ENCODE measurements at regions not wholly inside any gene's neighbourhood (a gene's known extent, or its start where the extent isn't known, plus 50 kb on each side); places are given as distances from the start of the nearest gene placed in this dataset.

- Histone ChIP-seq H3K9me3 (ENCODE audit: control insufficient read depth, low read length) (no peaks in the 10 kb centered on the region), H3K4me3 (ENCODE audit: low read depth, low read length) (no peak overlapping the region), H3K36me3 (ENCODE audit: control insufficient read depth, insufficient read depth, low read length) (no peaks in the 10 kb centered on the region), H3K27me3 (ENCODE audit: control insufficient read depth, insufficient read depth, low read length) (no peaks in the 10 kb centered on the region), H2AFZ (no peak overlapping the region), H3K27ac (no peak overlapping the region), H3K4me1 (peaks cover 4% of the 10 kb centered on the region), H3K79me2 (no peaks in the 10 kb centered on the region), H3K4me2 (ENCODE audit: low read length) (no peak overlapping the region), H3K9ac (no peak overlapping the region)
- TF ChIP-seq, protein P1, sequence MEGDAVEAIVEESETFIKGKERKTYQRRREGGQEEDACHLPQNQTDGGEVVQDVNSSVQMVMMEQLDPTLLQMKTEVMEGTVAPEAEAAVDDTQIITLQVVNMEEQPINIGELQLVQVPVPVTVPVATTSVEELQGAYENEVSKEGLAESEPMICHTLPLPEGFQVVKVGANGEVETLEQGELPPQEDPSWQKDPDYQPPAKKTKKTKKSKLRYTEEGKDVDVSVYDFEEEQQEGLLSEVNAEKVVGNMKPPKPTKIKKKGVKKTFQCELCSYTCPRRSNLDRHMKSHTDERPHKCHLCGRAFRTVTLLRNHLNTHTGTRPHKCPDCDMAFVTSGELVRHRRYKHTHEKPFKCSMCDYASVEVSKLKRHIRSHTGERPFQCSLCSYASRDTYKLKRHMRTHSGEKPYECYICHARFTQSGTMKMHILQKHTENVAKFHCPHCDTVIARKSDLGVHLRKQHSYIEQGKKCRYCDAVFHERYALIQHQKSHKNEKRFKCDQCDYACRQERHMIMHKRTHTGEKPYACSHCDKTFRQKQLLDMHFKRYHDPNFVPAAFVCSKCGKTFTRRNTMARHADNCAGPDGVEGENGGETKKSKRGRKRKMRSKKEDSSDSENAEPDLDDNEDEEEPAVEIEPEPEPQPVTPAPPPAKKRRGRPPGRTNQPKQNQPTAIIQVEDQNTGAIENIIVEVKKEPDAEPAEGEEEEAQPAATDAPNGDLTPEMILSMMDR (IDR thresholded peaks at IDR 0.05), result no peak
Observed at GRCh38 chr2:16256601-16257321, 316.4 kb downstream of the MYCN start.

GRCh38 chr2:16255120-16255519 lies 314.8 kb downstream of the MYCN start:
- Histone ChIP-seq H2AFZ (no peak overlapping the region), H3K36me3 (ENCODE audit: control insufficient read depth, insufficient read depth, low read length) (no peaks in the 10 kb centered on the region)

DNA sequence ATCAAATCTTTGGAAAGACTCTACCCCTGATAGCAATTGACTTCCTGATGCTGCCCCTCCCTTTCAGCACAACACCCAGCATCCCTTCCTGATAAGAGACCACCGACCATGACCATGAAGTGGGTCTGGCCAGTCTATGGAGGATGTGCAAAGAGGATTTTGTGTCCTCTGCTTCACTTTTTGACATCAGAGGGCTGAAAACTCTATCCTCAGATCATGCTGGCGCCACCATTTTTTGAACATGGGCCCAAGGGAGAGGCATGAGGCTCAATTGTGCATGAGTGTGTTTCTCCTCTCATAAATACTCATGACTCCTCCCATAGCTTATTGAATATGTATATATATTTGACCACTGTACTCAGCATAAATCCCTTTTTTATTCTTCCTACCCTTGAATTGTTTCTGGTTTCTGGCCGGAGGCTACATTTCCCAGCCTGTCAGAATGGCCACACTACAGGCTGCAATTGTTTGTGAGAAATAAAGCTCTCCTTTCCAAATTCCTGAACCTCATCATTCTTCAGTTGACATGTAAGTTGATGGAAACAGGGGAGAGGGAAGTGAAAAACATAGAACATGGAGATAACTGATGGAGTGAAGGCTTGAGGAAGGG lies 314.1 kb downstream of the MYCN start:
- TF ChIP-seq, protein P1 (IDR thresholded peaks at IDR 0.05), result no peak
- no peak overlapping the region for H3K9ac ChIP-seq
- H3K4me3 ChIP-seq (ENCODE audit: low read depth, low read length), result no peak overlapping the region
- no peak overlapping the region for H2AFZ ChIP-seq
- no peak overlapping the region for H3K4me2 ChIP-seq (ENCODE audit: low read length)
- H3K27me3 ChIP-seq (ENCODE audit: control insufficient read depth, insufficient read depth, low read length), result no peaks in the 10 kb centered on the region
- H3K36me3 ChIP-seq (ENCODE audit: control insufficient read depth, insufficient read depth, low read length), result no peaks in the 10 kb centered on the region
- H3K9me3 ChIP-seq (ENCODE audit: control insufficient read depth, low read length), result no peaks in the 10 kb centered on the region
- no peak overlapping the region for H3K27ac ChIP-seq
- H3K79me2 ChIP-seq, result no peaks in the 10 kb centered on the region
- peaks cover 4% of the 10 kb centered on the region for H3K4me1 ChIP-seq

More at GRCh38 chr2:16255120-16255519, 314.8 kb downstream of the MYCN start:
- H3K27ac ChIP-seq, result no peak overlapping the region
- H3K4me3 ChIP-seq (ENCODE audit: low read depth, low read length), result no peak overlapping the region
- peaks cover 4% of the 10 kb centered on the region for H3K4me1 ChIP-seq
- no peak overlapping the region for H3K4me2 ChIP-seq (ENCODE audit: low read length)
- no peaks in the 10 kb centered on the region for H3K79me2 ChIP-seq
- no peaks in the 10 kb centered on the region for H3K27me3 ChIP-seq (ENCODE audit: control insufficient read depth, insufficient read depth, low read length)
- H3K9me3 ChIP-seq (ENCODE audit: control insufficient read depth, low read length), result no peaks in the 10 kb centered on the region
- H3K9ac ChIP-seq, result no peak overlapping the region
- TF ChIP-seq, protein P1 (IDR thresholded peaks at IDR 0.05), result no peak

- Histone ChIP-seq H3K36me3 (ENCODE audit: control insufficient read depth, insufficient read depth, low read length) (no peaks in the 10 kb centered on the region), H3K9ac (no peak overlapping the region), H3K9me3 (ENCODE audit: control insufficient read depth, low read length) (no peaks in the 10 kb centered on the region), H3K79me2 (no peaks in the 10 kb centered on the region), H3K4me1 (peaks cover under 1% of the 10 kb centered on the region), H2AFZ (no peak overlapping the region), H3K4me3 (ENCODE audit: low read depth, low read length) (no peak overlapping the region), H3K27me3 (ENCODE audit: control insufficient read depth, insufficient read depth, low read length) (no peaks in the 10 kb centered on the region), H3K27ac (no peak overlapping the region), H3K4me2 (ENCODE audit: low read length) (no peak overlapping the region)
- TF ChIP-seq, protein P1 (IDR thresholded peaks at IDR 0.05), result no peak
Observed at GRCh38 chr2:16253291-16253690, 312.9 kb downstream of the MYCN start.
